NCI-H748 treated with DMSO at 0.1 percent for 48 hours (cell line): ENCODE measurements at regions not wholly inside any gene's neighbourhood (a gene's known extent, or its start where the extent isn't known, plus 50 kb on each side); places are given as distances from the start of the nearest gene placed in this dataset.

ENCODE experiments used
- DNase-seq: peaks from one replicate; lab custom pipeline; 2025; lab: John Stamatoyannopoulos, UW

DNA sequence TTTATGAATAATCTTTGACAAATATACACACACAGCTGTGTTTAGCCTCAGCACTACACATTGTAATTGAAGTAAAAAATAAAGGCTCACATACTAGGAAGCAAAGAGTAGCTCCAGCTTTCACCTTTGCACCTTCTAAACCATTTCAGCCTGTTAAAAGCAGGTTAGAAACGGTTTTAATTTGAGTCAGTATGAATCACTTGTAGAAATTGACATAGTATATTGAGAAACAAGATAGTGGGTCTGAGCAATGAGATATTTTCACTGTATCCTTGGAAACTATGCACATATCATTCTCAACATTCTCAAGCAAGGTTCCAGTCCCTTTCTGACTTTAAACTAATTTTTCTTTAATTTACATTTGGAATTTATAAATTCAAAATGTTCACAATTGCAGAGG, 380.3 kb downstream of the AASDHPPT start:
- DNase-seq, result no peak

DNA sequence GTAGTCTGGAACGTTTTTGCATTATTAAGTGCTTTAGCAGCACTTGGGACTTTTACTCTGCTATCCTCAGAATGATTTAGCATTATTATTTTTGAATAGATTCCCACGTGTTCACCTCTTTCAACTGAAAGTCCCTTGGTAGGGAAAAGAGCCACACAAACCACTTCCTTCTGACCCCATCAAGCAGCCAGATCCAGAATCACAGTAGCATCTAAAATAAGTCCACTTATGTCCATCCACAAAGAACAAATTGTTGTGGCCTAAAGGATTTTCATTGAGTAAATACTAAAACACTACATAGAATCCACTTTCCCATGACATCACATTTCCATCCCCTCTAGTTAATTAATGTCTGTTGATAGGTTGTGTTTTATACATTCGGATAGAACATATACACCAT, 381.7 kb downstream of the AASDHPPT start:
- DNase-seq, result no peak

GRCh38 chr11:106461148-106461691, 383.8 kb downstream of the AASDHPPT start:
- DNase-seq, result no peak

- no peak for DNase-seq
These were observed 384.5 kb downstream of the AASDHPPT start for GRCh38 chr11:106461839-106462545.

DNA sequence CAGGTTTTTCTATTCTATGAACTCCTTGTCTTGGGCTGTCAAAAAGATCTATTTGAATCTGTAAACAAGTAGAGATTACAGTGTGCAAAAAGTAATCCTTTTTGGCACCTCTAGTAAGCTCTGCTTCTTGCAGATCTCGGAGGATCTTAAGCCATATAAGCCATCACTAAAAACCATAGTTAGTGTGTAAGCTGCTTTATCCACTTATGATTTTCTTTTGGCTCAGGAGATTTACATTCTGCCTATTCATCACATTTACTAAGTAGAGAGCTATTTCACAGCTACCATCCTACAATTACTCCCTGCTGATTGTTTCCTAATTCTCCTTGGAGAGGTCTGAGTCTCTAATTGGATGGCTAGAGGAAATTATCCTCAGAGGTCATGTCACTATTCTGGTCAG, 385.7 kb downstream of the AASDHPPT start:
- no peak for DNase-seq

DNA sequence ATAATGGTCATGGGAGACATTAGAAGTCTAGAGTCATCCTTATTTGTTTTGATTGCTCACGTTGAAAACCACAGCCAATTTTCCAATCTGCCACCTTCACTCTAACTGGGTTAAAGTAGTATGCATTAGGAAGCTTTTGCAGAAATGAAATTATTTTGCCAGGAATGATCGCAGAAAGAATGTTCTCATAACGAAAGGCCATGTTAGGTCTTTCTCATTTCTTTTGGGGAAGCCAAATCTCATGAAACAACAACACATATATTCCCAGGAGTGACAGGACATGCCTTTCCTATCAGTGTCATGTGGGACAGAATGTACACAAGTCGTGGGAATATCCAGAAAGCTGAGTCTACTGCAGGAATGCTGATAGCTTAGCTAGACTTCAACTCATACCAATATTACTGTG, 386.3 kb downstream of the AASDHPPT start:
- DNase-seq, result no peak

- DNase-seq, result no peak
These were observed 387.3 kb downstream of the AASDHPPT start for GRCh38 chr11:106464728-106465127.

DNA sequence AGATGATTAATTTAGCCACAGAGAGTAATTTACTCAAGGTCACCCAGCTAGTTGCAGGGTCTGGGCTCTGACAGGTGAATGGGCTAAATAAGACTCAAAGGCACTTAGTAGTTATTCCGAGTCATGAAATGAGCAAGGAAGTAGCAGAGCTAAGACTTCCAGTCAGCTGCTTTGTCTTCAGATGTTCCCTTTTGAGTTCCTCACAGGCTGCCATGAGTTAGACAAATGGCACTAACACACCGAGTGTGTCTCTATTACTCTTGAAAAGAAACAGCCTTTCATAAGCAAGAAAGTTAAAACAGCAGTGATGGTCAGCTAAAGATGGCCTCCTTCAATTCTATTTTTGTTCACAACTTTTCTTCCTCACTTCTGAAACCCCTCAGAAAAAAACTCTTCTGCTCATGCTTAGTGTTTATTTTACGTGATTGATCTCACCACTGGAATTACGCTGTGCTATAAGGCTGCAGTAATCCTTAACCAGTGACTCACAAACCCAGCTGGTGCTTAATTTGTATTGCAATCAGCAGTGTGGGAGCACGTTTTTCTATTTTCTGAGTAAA, 389.1 kb downstream of the AASDHPPT start:
- peak; percentile 43 for DNase-seq

DNA sequence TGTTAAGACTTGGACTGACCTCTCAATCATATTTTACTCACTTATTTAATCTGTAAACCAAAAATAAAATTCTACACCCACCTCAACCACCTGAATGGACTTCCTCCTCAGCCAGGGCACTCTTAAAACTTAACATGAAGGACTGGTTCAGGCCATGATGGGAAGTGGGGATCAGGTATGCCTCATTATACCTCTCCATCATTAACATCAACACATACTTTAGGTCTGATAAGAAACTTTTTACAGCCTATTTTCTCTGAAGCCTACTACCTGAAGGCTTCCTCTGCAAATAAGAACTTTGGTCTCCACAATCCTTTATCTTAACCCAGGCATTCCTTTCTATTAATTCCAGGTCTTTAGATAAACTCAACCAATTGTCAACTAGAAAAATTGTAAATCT, 390.0 kb downstream of the AASDHPPT start:
- no peak for DNase-seq

DNA sequence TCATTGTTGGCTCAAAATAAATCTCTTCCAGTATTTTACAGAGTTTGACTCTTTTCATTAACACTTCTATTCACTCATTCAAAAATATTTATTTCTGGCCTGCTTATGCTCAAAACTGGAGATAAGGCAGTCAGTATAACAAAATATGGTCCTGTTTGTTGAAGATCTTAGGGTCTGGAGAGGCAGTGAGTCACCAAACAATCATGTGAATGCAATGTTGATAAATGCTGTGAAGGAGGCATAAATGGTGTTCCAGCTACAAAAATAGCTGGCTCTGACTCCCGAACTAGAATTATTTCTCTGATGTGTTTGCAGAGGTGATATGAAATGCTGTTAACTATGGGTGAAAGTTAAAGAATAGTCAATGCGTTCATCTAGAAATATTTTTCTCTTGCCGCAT, 390.6 kb downstream of the AASDHPPT start:
- no peak for DNase-seq

DNA sequence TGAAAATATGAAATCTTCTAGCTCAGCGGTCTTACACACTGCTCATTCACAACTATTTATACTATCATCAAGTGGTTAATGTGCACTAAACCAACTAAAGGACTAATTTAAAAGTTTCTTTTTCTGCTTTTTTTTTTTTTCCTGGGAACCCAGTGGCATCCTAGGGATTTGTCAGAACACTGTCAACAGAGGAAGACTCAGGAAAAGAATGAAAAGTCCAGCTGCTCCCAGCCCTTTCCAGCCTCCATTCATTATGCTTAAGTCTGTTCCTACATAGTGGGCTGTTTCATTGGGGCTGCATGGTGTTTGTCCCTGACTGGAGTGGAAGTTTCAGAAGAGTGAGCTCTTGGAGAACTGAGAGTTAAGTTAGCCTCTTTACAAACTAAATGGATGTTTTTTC, 391.1 kb downstream of the AASDHPPT start:
- DNase-seq, result no peak

DNA sequence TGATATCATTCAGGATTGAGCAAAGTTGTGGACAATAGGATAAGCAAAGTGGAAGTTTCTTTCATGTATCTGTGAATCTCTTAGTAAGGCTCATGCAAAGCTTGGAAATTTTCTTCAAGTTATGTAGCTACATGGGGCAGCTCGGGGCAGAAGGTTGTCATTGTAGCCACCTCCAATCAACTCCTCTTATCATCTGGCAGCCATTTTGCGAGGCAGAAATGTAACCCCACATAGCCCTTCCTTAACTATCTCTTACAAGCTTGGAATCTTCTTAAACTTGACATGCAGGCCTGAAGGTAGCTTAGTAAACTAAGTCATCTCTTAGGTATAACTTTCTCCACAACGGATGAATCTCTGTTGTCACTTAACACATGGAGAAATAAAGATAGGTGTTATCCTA, 392.8 kb downstream of the AASDHPPT start:
- no peak for DNase-seq

- no peak for DNase-seq
These were observed 393.8 kb downstream of the AASDHPPT start for GRCh38 chr11:106471276-106471675.

DNA sequence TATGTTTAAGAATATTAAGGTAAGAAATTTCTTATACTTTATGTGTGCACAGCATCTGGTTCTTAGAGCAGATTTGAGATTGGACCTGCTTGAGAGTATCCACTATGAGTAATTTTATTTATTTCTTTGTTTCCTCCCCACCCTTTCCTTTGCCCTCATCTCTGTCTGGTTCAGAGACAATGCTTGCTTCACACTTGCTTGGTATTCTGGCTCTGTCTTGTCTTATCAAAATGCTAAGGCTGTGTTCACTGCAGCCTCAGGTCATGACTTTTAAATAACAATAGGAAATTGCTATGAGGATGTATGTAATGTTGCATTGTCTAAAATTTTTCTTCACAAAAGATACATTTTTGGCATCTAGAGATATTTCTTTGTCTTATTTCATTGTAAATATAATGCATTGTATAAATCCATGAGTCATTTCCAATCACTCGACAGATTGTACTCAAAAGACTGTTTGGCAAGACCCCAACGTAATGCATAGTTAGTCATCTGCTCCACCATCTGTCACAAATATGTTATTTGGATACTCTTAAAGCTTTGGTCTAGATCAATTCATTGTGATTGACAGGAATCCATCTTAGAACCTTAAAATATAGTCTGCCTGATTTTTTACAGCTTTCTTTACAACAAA, 395.7 kb downstream of the AASDHPPT start:
- no peak for DNase-seq

GRCh38 chr11:106474274-106474673, 396.8 kb downstream of the AASDHPPT start:
- no peak for DNase-seq

DNA sequence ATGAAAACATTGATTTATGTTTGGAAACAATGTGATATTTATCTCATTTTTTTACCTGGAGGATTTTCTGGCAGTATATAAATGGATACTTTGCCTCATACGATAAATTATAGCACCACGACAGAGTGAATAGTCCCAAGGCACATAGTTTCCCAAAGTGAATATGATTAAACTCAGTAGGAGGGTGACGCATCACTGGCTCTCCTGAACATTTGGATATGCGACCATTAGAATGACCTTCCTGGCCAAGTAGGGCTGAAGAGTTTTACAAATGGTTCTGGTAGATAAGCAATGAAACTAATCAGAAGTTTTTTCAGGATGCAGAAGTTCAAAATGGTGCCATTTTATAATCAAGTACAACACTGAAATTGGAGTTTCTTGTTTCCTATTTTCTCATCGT, 397.7 kb downstream of the AASDHPPT start:
- DNase-seq, result no peak

DNA sequence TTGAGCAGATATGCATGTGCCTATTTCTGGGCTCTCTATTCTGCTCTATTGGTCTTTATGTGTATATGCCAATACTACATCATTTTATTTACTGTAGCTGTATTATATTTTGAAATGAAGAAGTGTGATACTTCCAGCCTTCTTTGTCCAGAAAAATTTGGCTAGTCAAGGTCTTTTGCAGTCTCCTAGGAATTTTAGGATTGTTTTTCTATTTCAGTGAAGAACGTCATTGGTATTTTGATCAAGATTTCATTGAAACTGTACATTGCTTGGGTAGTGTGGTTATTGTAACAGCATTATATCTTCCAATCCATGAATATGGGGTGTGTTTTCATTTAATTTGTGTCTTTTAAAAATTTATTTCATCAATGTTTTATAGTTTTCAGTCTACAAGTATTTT, 400.3 kb downstream of the AASDHPPT start:
- no peak for DNase-seq

- DNase-seq, result no peak
These were observed 402.2 kb downstream of the AASDHPPT start for GRCh38 chr11:106479646-106480045.

DNA sequence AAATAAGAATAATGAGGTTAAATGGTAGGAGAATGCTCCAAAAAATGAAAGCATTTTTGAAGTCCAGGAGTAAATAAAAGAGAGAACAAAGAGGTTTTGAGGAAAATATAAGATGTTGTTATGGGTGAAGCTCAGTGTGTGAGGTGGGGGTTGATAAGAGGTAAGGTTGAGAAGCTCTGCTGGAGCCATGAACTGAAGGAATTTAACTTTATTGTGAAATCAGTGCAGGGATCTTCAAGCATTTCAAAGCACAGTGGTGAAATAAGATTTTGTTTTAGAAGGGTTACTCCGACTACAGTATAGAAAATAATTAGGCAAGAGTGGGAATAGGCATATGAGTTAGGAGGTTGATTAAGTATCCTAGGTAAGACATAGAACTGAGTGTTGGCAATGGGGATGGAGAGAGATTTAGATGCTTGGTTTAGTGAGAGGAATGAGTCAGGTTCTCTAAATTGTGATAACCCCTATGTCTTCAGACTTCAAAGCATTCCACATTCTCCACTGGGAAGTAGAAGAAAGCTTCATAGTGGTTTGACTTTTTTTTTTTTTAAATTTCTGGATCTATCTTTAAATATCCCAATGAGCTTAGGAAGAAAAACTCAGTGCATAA, 403.2 kb downstream of the AASDHPPT start:
- DNase-seq, result no peak

DNA sequence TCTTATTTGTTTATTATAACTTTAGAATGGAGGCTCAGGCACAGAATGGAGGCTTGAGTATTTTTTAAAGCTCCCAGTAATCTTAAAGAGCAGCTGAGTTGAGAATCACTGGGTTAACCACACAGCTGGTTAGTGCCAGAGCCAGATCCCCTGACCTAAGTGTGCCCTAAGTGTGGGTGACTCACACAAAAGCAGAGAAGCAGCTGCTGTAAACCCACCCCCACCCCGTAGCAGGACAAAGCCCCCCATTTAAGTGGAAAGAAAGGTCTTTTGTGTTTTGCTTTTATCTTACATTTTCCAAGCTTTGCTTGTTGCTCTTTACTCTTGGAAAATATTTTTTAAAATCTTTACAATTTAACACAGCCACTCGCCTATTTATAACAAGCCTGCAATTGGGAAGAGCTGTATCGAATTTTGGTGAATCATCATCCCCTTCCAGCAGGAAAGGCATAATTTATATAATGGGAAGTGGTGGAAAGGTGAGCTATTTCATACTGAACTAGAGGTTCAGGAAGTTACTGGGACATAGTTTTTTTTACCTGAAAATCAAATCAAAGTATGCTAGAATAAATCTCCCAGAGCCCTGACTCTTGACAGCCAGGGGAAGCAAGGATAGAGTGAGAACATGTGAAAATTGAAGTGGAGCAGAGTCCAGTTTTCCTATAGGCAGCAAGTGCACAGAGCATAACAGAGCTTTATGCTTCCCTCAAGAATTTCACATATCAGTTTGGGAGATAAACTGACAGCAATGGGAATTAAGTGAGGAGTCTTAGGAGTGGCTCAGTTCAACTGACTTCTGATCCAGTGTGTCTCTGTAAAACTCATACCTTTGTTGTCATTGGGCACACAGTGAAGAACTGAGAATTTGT, 405.7 kb downstream of the AASDHPPT start:
- no peak for DNase-seq

GRCh38 chr11:106491751-106492150, 414.3 kb downstream of the AASDHPPT start:
- no peak for DNase-seq

DNA sequence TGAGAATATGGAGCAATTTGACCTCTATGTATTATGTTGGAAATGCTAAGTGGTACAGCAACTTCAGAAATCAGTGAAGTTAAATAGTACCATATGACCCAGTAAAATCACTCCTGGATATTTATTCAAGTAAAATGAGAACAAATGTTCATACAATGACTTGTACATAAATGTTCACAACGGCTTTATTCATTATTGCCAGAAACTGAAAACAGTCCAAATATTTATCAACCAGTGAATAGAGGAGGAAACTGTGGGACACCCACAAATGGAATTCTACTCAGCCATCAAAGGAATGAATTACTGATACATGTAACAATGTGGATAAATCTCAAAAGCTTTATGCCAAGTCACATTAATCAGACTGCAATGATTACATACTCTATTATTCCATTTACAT, 416.3 kb downstream of the AASDHPPT start:
- DNase-seq, result no peak
